GM23338 (cell line): ENCODE measurements at regions not wholly inside any gene's neighbourhood (a gene's known extent, or its start where the extent isn't known, plus 50 kb on each side); places are given as distances from the start of the nearest gene placed in this dataset.

Source experiments
- ATAC-seq: fragments of 200-7000 bp; cut with Tn5 transposase; 3 replicates; pipeline ENCODE4 v1.9.1; 2020
- DNase-seq: peaks from one replicate; pipeline ENCODE4 v3.0.0-alpha.2; 2015; ENCODE audit warnings: low spot score
- H2AFZ ChIP-seq: fragments of 200-600 bp; sonication (generic); 2 replicates; pipeline ENCODE4 v1.8.0; 2016; ENCODE audit warnings: antibody characterized with exemption, mild to moderate bottlenecking, moderate library complexity
- H3F3A ChIP-seq: fragments of 200-600 bp; sonication (generic); replicated peaks from 2 replicates; pipeline ENCODE4 v1.8.0; 2017; ENCODE audit warnings: antibody characterized with exemption, mixed run types, low read depth
- H3K27ac ChIP-seq: fragments of 200-600 bp; sonication (generic); 2 replicates; pipeline ENCODE4 v1.6.1; 2016; ENCODE audit warnings: low read depth
- H3K27me3 ChIP-seq: fragments of 200-600 bp; sonication (generic); 2 replicates; pipeline ENCODE4 v1.8.0; 2016; ENCODE audit warnings: mild to moderate bottlenecking, mixed run types, moderate library complexity; ENCODE audit not compliant: insufficient read depth
- H3K36me3 ChIP-seq: fragments of 200-600 bp; sonication (generic); 2 replicates; pipeline ENCODE4 v1.8.0; 2016; ENCODE audit warnings: mild to moderate bottlenecking; ENCODE audit not compliant: insufficient read depth
- H3K4me1 ChIP-seq: fragments of 200-600 bp; sonication (generic); 2 replicates; pipeline ENCODE4 v1.8.0; 2016; ENCODE audit warnings: mild to moderate bottlenecking, moderate library complexity; ENCODE audit not compliant: insufficient read depth
- H3K4me2 ChIP-seq: fragments of 200-600 bp; sonication (generic); 2 replicates; pipeline ENCODE4 v1.7.1; 2017; ENCODE audit warnings: mixed run types
- H3K4me3 ChIP-seq: fragments of 200-600 bp; sonication (generic); 2 replicates; pipeline ENCODE4 v1.6.1; 2016; ENCODE audit warnings: mixed run types
- H3K79me2 ChIP-seq: fragments of 200-600 bp; sonication (generic); replicated peaks from 2 replicates; pipeline ENCODE4 v1.8.0; 2017; ENCODE audit warnings: mild to moderate bottlenecking; ENCODE audit not compliant: insufficient read depth
- H3K9me2 ChIP-seq: fragments of 200-600 bp; sonication (generic); 2 replicates; pipeline ENCODE4 v1.8.0; 2017; ENCODE audit not compliant: insufficient read depth
- H4K20me1 ChIP-seq: fragments of 200-600 bp; sonication (generic); replicated peaks from 2 replicates; pipeline ENCODE4 v1.8.0; 2017; ENCODE audit warnings: mild to moderate bottlenecking; ENCODE audit not compliant: insufficient read depth
- H3K27ac Mint-ChIP-seq: 2 replicates; pipeline ENCODE4 v1.8.0; 2020; ENCODE audit warnings: inconsistent platforms, mild to moderate bottlenecking, moderate library complexity, mixed read lengths
- H3K27me3 Mint-ChIP-seq: 3 replicates; pipeline ENCODE4 v1.8.0; 2022; ENCODE audit warnings: low read depth, mild to moderate bottlenecking, moderate library complexity, mixed read lengths, inconsistent platforms; ENCODE audit not compliant: insufficient read depth, poor library complexity
- H3K36me3 Mint-ChIP-seq: 3 replicates; pipeline ENCODE4 v1.8.0; 2021; ENCODE audit warnings: low read depth, mild to moderate bottlenecking, inconsistent platforms, moderate library complexity, mixed read lengths
- H3K4me1 Mint-ChIP-seq: 3 replicates; pipeline ENCODE4 v1.8.0; 2020; ENCODE audit warnings: mild to moderate bottlenecking, inconsistent platforms, mixed read lengths
- H3K4me3 Mint-ChIP-seq: 3 replicates; pipeline ENCODE4 v1.8.0; 2021; ENCODE audit warnings: moderate library complexity, mild to moderate bottlenecking, inconsistent platforms, mixed read lengths
- H3K9me3 Mint-ChIP-seq: 3 replicates; pipeline ENCODE4 v1.8.0; 2020; ENCODE audit warnings: moderate library complexity, mild to moderate bottlenecking, inconsistent platforms, mixed read lengths
- CTCF ChIP-seq, 2 experiments: fragments of 200-600 bp in 1 of 2; sonication (generic) in 1 of 2; conservative IDR thresholded peaks; 2 replicates each; pipeline versions ENCODE4 v1.5.1 to v1.6.1; 2016 to 2017; ENCODE audit warnings: antibody characterized with exemption in 2 of 2, low read depth in 2 of 2, mild to moderate bottlenecking in 2 of 2, moderate library complexity in 1 of 2
- REST ChIP-seq: IDR thresholded peaks from one replicate; pipeline ENCODE4 v1.6.1; 2018; ENCODE audit warnings: antibody characterized with exemption; ENCODE audit not compliant: unreplicated experiment
- ZNF462 ChIP-seq: fragments of 250-450 bp; sonication (Bioruptor Pico); IDR thresholded peaks from 2 replicates; pipeline ENCODE4 v1.5.0; 2020; ENCODE audit warnings: mild to moderate bottlenecking, moderate library complexity

GRCh38 chr15:93164409-93164808 lies 75.4 kb upstream of the RGMA start (continued):
- TF ChIP-seq REST = no peak

GRCh38 chr15:93162560-93162959 lies 73.5 kb upstream of the RGMA start:
- DNase-seq (peak; percentile 50), ATAC-seq (0 out of 3 replicates have a peak, but pooled peaks have one; percentile 25)
- TF ChIP-seq ZNF462 (CRISPR knock-in tag) = no peak
- peak; percentile 56 to 57 for TF ChIP-seq CTCF (conservative IDR thresholded peaks at IDR 0.05; ENCODE audit: low read depth in 2 of 2)
- Histone ChIP-seq H2AFZ (no peak overlapping the region), H3K36me3 (no peaks in the 10 kb centered on the region), H3K4me2 (no peak overlapping the region), H3K9me2 (no peaks in the 10 kb centered on the region), H3K27me3 (no peaks in the 10 kb centered on the region), H3K4me1 (no peaks in the 10 kb centered on the region), H3F3A (no peaks in the 10 kb centered on the region), H3K79me2 (no peaks in the 10 kb centered on the region), H3K27ac (no peak overlapping the region), H4K20me1 (no peaks in the 10 kb centered on the region), H3K4me3 (no peak overlapping the region)
- Mint-ChIP-seq H3K27ac (no peak overlapping the region), H3K36me3 (no peaks in the 10 kb centered on the region), H3K4me3 (no peak overlapping the region), H3K9me3 (no peaks in the 10 kb centered on the region; the same call in 2 of the 3 replicates), H3K4me1 (0 out of 3 replicates have a peak, but pooled peaks cover 7% of the 10 kb centered on the region), H3K27me3 (peaks cover 7% of the 10 kb centered on the region)
